Activated CD8-positive, alpha-beta memory T cell treated with anti-CD3 and anti-CD28 coated beads, Interleukin-2, amount 50 U/mL, for 48 hours (primary cell): ENCODE measurements at regions not wholly inside any gene's neighbourhood (a gene's known extent, or its start where the extent isn't known, plus 50 kb on each side); places are given as distances from the start of the nearest gene placed in this dataset.
"Not testable (repeated sequence)": the region's sequence is repeated elsewhere in the genome, so short reads cannot be mapped to it uniquely, and the experiment has no call there.

ENCODE experiments used
- DNase-seq: peaks from one replicate; pipeline ENCODE4 v3.0.0-alpha.2; 2020

GRCh38 chr1:238336531-238336930 lies 445.8 kb upstream of the ZP4 start:
- DNase-seq: no peak

DNA sequence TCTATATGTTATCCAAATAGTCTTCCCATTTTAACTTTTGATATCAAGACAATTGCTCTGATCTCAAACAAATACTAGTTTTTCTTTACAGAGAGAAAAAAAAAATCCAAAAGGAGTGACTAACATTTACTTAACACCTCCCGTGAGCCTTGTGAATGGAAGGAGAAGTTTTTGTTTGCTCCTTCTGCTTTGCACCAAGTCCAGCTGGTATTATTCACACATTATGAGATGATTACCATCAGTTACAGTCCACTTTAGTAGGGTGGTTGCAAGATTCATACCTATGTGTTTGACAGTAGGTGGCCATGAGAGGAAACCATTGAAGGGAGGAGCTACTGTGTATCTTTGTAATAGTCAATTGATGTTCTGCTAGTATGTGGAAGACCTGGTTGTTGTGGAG lies 443.4 kb upstream of the ZP4 start:
- DNase-seq: no peak

GRCh38 chr1:238331557-238331956 lies 440.8 kb upstream of the ZP4 start:
- no peak for DNase-seq

GRCh38 chr1:238329671-238330070 lies 438.9 kb upstream of the ZP4 start:
- DNase-seq: no peak

DNA sequence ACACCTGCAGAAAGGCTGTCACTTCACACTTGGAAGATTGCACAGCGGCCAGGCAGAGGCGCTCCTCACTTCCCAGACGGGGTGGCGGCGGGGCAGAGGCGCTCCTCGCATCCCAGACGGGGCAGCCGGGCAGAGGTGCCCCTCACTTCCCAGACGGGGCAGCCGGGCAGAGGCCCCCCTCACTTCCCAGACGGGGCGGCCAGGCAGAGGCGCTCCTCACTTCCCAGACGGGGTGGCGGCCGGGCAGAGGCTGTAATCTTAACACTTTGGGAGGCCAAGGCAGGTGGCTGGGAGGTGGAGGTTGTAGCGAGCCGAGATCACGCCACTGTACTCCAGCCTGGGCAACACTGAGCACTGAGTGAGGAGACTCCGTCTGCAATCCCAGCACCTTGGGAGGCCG lies 436.3 kb upstream of the ZP4 start:
- DNase-seq: not testable (repeated sequence)

- DNase-seq: not testable (repeated sequence)
Measured at GRCh38 chr1:238326479-238326878, 435.8 kb upstream of the ZP4 start.

- no peak for DNase-seq
Measured at GRCh38 chr1:238324211-238324864, 433.6 kb upstream of the ZP4 start.

DNA sequence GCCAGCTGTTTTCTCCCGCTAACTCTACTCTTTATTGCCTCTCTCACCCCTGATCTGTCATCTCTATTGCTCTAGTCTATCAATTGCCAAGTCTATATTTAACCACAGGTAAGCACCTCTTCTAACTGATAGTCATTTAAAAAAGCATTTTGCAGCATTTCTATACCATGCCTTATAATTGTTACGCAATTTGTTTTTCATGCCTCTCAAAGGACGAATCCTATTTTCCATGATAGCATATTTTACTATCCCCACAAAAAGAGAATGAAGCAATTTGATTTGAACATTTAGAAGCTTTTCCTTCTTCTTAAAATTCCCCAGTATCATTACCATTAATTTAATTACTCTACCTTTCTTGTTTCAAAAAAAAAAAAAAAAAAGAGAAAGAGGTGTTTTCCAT lies 432.8 kb upstream of the ZP4 start:
- no peak for DNase-seq

GRCh38 chr1:238319957-238320356 lies 429.2 kb upstream of the ZP4 start:
- no peak for DNase-seq

GRCh38 chr1:238318294-238319110 lies 427.8 kb upstream of the ZP4 start:
- no peak for DNase-seq

- DNase-seq: no peak
Measured at GRCh38 chr1:238312969-238313368, 422.2 kb upstream of the ZP4 start.

GRCh38 chr1:238306411-238306810 lies 415.7 kb upstream of the ZP4 start:
- no peak for DNase-seq

- DNase-seq: no peak
Measured at GRCh38 chr1:238302646-238303045, 411.9 kb upstream of the ZP4 start.

GRCh38 chr1:238296371-238296770 lies 405.6 kb upstream of the ZP4 start:
- no peak for DNase-seq

- DNase-seq: no peak
Measured at GRCh38 chr1:238293075-238293474, 402.4 kb upstream of the ZP4 start.

- DNase-seq: no peak
Measured at GRCh38 chr1:238281418-238281817, 390.7 kb upstream of the ZP4 start.

- no peak for DNase-seq
Measured at GRCh38 chr1:238279694-238280380, 389.1 kb upstream of the ZP4 start.

- DNase-seq: no peak
Measured at GRCh38 chr1:238272145-238272544, 381.4 kb upstream of the ZP4 start.

GRCh38 chr1:238265866-238266265 lies 375.1 kb upstream of the ZP4 start:
- DNase-seq: no peak

- no peak for DNase-seq
Measured at GRCh38 chr1:238264951-238265350, 374.2 kb upstream of the ZP4 start.

DNA sequence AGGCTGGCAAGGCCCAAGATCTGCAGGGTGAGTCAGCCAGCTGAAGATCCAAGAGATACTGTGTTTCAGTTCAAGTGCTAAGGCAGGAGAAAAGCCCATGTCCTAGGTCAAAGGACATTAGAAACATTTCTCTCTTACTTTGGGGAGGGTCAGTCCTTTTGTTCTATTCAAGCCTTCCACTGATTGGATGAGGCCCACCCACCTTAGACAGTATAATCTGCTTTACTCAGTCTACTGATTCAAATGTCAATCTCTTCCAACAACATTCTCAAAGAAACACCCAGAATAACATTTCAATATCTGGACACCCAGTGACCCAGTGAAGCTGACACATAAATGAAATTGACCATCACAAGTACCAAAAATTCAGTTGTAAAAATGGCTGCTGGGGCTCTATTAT lies 367.8 kb upstream of the ZP4 start:
- no peak for DNase-seq

DNA sequence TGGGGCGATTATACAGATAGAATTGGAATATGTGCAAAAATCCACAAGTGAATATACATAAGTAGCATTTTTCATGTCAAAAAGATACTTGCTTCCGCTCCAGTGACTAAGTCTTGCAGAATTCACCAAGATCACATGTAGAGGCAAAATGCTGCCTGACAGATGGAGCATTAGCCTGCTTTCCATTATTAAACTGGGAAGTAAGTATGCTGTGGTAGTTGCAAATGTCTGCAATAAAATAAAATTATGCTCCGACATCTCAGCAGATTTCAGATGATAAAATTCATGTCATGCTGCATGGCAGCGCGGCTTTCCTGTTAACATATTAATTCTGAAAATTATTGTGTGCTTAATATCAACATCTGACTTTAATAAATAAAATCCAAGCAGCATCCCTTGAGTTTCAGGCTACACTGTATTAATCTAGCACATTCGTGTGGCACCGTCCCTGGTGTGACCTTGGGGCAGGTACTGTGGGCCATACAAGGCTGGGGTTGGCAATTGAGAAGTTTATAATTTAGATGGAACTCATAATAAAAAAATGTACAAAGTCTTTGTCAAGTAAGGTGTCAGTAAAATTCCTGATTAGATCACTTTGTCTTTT lies 366.4 kb upstream of the ZP4 start:
- DNase-seq: no peak

GRCh38 chr1:238254935-238255334 lies 364.2 kb upstream of the ZP4 start:
- DNase-seq: no peak
